Testis (tissue), 2 donors: ENCODE measurements at regions not wholly inside any gene's neighbourhood (a gene's known extent, or its start where the extent isn't known, plus 50 kb on each side); places are given as distances from the start of the nearest gene placed in this dataset.

Experiments
- DNase-seq: peaks from one replicate; pipeline ENCODE4 v3.0.0-alpha.2; 2019
- H3K27ac ChIP-seq, 2 donors: fragments of 200-600 bp; sonication (generic); one replicate each; pipeline ENCODE4 v1.5.1; 2019
- H3K27me3 ChIP-seq: fragments of 200-600 bp; sonication (generic); one replicate; pipeline ENCODE4 v1.5.1; 2019
- H3K36me3 ChIP-seq: fragments of 200-600 bp; sonication (generic); one replicate; pipeline ENCODE4 v1.5.1; 2017; ENCODE audit warnings: low read depth; ENCODE audit errors: missing control alignments
- H3K4me1 ChIP-seq: fragments of 200-600 bp; sonication (generic); one replicate; pipeline ENCODE4 v1.5.1; 2019
- H3K4me3 ChIP-seq, 2 donors: fragments of 200-600 bp; sonication (generic); one replicate each; pipeline ENCODE4 v1.5.1; 2017 to 2019
- H3K9me3 ChIP-seq: fragments of 200-600 bp; sonication (generic); one replicate; pipeline ENCODE4 v1.5.1; 2017
- POLR2A ChIP-seq: fragments of 450-650 bp; IDR thresholded peaks from one replicate; pipeline ENCODE4 v1.6.1; 2017; ENCODE audit warnings: antibody characterized with exemption, mild to moderate bottlenecking, moderate library complexity
- WGBS, 2 donors: methylation state at CpG; one replicate each; pipeline ENCODE4 v1.1.5; 2018; 5-methylcytosine and 5-hydroxymethylcytosine counted together
- intact Hi-C: fragments of 100-400 bp; cut with DNase I; formaldehyde crosslinking; loops from one replicate; pipeline ENCODE4 v1.15.1; 2023; ENCODE audit warnings: low total_unique reads
- TF ChIP-seq, protein P1 (sequence below), 3 experiments: fragments of 450-650 bp in 2 of 3; fragments of 200-600 bp in 1 of 3; sonication (generic) in 1 of 3; IDR thresholded peaks; one replicate each; pipeline ENCODE4 v1.5.1; 2016 to 2019; ENCODE audit warnings: antibody characterized with exemption in 3 of 3, mild to moderate bottlenecking in 2 of 3, moderate library complexity in 1 of 3

DNA sequence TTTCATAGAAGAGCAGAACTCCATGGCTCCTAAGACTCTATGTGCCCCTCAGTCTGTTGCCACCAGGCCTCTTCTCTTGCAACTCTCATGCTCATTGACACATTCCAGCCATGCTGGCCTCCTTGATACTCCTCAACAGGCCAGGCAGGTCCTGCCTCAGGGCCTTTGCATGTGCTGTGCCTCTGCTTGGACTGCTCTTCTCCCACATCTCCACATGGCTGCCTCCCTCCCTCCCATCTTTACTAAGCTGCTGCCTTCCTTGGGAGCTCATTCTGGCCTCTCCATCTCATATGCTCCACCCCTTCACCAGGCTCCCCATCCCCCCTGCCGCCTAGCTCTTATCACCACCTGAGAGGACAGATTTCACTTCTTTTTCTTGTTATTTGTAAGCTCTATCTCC lies 103.8 kb upstream of the GPR26 start:
- TF ChIP-seq, protein P1, sequence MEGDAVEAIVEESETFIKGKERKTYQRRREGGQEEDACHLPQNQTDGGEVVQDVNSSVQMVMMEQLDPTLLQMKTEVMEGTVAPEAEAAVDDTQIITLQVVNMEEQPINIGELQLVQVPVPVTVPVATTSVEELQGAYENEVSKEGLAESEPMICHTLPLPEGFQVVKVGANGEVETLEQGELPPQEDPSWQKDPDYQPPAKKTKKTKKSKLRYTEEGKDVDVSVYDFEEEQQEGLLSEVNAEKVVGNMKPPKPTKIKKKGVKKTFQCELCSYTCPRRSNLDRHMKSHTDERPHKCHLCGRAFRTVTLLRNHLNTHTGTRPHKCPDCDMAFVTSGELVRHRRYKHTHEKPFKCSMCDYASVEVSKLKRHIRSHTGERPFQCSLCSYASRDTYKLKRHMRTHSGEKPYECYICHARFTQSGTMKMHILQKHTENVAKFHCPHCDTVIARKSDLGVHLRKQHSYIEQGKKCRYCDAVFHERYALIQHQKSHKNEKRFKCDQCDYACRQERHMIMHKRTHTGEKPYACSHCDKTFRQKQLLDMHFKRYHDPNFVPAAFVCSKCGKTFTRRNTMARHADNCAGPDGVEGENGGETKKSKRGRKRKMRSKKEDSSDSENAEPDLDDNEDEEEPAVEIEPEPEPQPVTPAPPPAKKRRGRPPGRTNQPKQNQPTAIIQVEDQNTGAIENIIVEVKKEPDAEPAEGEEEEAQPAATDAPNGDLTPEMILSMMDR (IDR thresholded peaks at IDR 0.05), result no peak
- TF ChIP-seq POLR2A, result no peak
- DNase-seq, result no peak
- Histone ChIP-seq H3K36me3 (no peaks in the 10 kb centered on the region), H3K4me1 (no peaks in the 10 kb centered on the region), H3K27me3 (no peaks in the 10 kb centered on the region), H3K4me3 (no peak overlapping the region), H3K27ac (no peak overlapping the region), H3K9me3 (no peaks in the 10 kb centered on the region)
- intact Hi-C loops, result no loop called here
- 79 to 91% methylated on average over 1 of the region's 1 CpG for WGBS, 2 donors

DNA sequence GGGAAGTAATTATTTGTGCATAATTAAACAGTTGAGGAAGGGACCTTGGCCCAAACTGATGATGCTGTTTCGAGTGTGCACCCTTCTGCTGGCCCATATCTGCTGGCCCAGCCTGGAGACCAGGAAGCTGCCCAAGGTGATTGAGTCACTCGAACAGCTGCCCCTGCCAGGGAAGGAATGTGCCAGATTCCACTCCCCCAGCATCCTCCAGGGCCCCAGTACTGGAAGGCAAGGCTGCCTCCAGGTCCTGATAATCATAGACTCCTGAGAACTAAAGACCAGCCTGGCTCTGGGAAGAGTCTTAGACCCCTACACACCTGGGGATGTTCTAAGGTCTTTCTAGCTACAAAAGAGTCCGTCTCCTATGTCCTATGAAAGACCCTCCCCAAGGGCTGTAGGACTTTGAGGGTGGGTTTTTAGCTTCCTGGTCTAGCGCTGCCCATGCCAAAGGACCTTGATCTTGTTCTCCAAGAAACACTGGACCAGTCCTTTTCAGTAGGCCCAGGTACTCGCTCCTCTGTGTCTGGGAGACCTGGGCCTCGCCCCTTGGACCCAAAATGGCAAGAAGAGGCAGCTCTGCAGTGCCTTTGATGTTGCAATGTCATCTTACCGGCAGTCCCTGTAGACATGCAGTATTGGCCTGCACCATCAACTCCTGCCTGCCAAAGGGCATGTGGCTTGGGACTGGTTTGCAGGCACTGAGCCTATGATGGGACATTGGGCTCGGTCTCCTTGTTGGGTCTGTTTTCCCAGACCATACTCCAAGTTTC lies 103.2 kb upstream of the GPR26 start:
- Histone ChIP-seq H3K9me3 (no peaks in the 10 kb centered on the region), H3K27ac (no peak overlapping the region), H3K36me3 (no peaks in the 10 kb centered on the region), H3K27me3 (no peaks in the 10 kb centered on the region), H3K4me3 (no peak overlapping the region), H3K4me1 (no peaks in the 10 kb centered on the region)
- no peak for DNase-seq
- TF ChIP-seq POLR2A, result no peak
- TF ChIP-seq, protein P1 (IDR thresholded peaks at IDR 0.05), result no peak
- 81 to 84% methylated on average over 7 to 8 of the region's 8 CpGs for WGBS, 2 donors
- intact Hi-C loops, result no loop called here

DNA sequence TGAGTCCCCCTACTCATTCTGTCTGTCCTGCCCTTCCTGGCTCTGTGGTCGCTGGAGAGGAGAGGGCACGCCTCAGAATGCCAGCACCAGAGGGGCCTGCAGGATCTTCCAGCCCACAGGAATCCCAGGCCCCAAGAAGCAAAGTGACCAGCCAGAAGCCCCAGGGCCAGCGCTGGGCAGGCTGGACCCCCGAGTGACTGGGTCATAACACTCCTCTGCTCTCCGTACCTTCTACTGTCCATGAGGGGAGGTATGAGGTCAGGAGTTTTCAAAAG lies 102.6 kb upstream of the GPR26 start:
- Histone ChIP-seq H3K4me3 (no peak overlapping the region), H3K27me3 (no peaks in the 10 kb centered on the region), H3K9me3 (no peaks in the 10 kb centered on the region), H3K36me3 (no peaks in the 10 kb centered on the region), H3K27ac (no peak overlapping the region), H3K4me1 (no peaks in the 10 kb centered on the region)
- 80 to 92% methylated on average over 5 of the region's 5 CpGs for WGBS, 2 donors
- intact Hi-C loops, result no loop called here
- DNase-seq, result no peak
- TF ChIP-seq, protein P1 (IDR thresholded peaks at IDR 0.05), result no peak
- TF ChIP-seq POLR2A, result no peak

DNA sequence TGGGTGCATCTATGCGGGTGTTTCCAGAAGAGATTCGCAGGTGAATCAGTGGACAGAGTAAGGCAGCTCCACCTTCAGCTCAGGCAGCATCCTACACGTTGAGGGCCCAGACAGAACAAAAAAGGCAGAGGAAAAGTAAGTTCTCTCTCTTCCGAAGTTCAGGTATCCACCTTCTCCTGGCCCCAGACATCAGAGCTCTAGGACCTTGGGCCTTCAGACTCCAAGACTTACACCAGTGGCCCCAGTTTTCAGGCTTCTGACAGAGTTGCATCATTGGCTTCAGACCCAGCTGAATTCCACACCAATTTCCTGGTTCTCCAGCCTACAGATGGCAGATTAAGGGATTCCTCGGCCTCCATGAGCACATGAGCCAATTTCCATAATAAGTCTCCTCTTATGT lies 102.2 kb upstream of the GPR26 start:
- Histone ChIP-seq H3K9me3 (no peaks in the 10 kb centered on the region), H3K4me1 (no peaks in the 10 kb centered on the region), H3K36me3 (no peaks in the 10 kb centered on the region), H3K27me3 (no peaks in the 10 kb centered on the region), H3K4me3 (no peak overlapping the region), H3K27ac (no peak overlapping the region)
- WGBS, 2 donors, result 77 to 80% methylated on average over 5 of the region's 5 CpGs
- TF ChIP-seq POLR2A, result no peak
- TF ChIP-seq, protein P1 (IDR thresholded peaks at IDR 0.05), result no peak
- intact Hi-C loops, result no loop called here
- DNase-seq, result no peak

DNA sequence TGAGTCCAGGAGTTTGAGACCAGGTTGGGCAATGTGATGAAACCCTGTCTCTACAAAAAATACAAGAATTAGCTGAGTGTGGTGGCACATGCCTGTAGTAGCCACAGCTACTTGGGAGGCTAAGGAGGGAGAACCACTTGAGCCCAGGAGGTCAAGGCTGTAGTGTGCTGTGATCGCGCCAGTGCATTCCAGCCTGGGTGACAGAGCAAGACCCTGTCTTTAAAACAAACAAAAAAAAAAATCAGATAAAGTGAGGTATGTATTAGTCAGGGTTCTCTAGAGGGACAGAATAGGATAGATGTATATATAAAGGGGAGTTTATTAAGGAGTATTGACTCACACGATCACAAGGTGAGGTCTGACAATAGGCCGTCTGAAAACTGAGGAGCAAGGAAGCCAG lies 101.5 kb upstream of the GPR26 start:
- TF ChIP-seq POLR2A, result no peak
- TF ChIP-seq, protein P1 (IDR thresholded peaks at IDR 0.05), result no peak
- no peaks in the 10 kb centered on the region for H3K36me3 ChIP-seq
- H3K4me3 ChIP-seq, result no peak overlapping the region
- no peaks in the 10 kb centered on the region for H3K27me3 ChIP-seq
- no peaks in the 10 kb centered on the region for H3K4me1 ChIP-seq
- intact Hi-C loops, result no loop called here
- no peak overlapping the region for H3K27ac ChIP-seq
- no peaks in the 10 kb centered on the region for H3K9me3 ChIP-seq
- WGBS, 2 donors, result 85 to 93% methylated on average over 4 of the region's 4 CpGs
- no peak for DNase-seq
